Gastroesophageal sphincter (tissue), 4 donors: ENCODE measurements at regions not wholly inside any gene's neighbourhood (a gene's known extent, or its start where the extent isn't known, plus 50 kb on each side); places are given as distances from the start of the nearest gene placed in this dataset.

Experiments used
- ATAC-seq: fragments of 150-250 bp; one replicate; pipeline ENCODE4 v1.9.1; 2016; ENCODE audit warnings: mild to moderate bottlenecking, moderate library complexity
- H3K27ac ChIP-seq, 4 donors: fragments of 200-600 bp; sonication (generic) in 3 of 4; 1 replicate in 3 of 4; 2 replicates in 1 of 4; pipeline ENCODE4 v1.5.1; 2016 to 2019
- H3K27me3 ChIP-seq: fragments of 200-600 bp; sonication (generic); one replicate; pipeline ENCODE4 v1.5.1; 2019
- H3K36me3 ChIP-seq, 2 donors: fragments of 200-600 bp; sonication (generic); one replicate each; pipeline ENCODE4 v1.5.1; 2019; ENCODE audit warnings: control low read depth in 1 of 2
- H3K4me1 ChIP-seq, 3 donors: fragments of 200-600 bp; sonication (generic); 1 replicate in 2 of 3; 2 replicates in 1 of 3; pipeline ENCODE4 v1.5.1; 2016 to 2019; ENCODE audit warnings: control low read depth in 2 of 3
- H3K4me3 ChIP-seq, 2 donors: fragments of 200-600 bp; sonication (generic); one replicate each; pipeline ENCODE4 v1.5.1; 2019; ENCODE audit warnings: mild to moderate bottlenecking in 1 of 2, moderate library complexity in 1 of 2
- H3K9me3 ChIP-seq, 3 donors: fragments of 200-600 bp; sonication (generic); one replicate each; pipeline ENCODE4 v1.5.1; 2017 to 2019; ENCODE audit warnings: control low read depth in 2 of 3
- CTCF ChIP-seq, 4 experiments: fragments of 200-600 bp in 2 of 4; fragments of 450-650 bp in 2 of 4; sonication (generic) in 1 of 4; IDR thresholded peaks; one replicate each; pipeline ENCODE4 v1.5.1; 2017 to 2019; ENCODE audit warnings: antibody characterized with exemption in 4 of 4, mild to moderate bottlenecking in 2 of 4, moderate library complexity in 2 of 4
- EP300 ChIP-seq: sonication (generic); formaldehyde crosslinking; IDR thresholded peaks from one replicate; pipeline ENCODE4 v1.6.1; 2017; ENCODE audit warnings: antibody characterized with exemption, mild to moderate bottlenecking
- POLR2A ChIP-seq, 2 donors: fragments of 450-650 bp; IDR thresholded peaks; one replicate each; pipeline ENCODE4 v1.6.1; 2017; ENCODE audit warnings: antibody characterized with exemption in 2 of 2, mild to moderate bottlenecking in 2 of 2, moderate library complexity in 1 of 2
- POLR2AphosphoS5 ChIP-seq: sonication (generic); formaldehyde crosslinking; IDR thresholded peaks from one replicate; pipeline ENCODE4 v1.6.1; 2017; ENCODE audit warnings: antibody characterized with exemption
- WGBS, 2 donors: methylation state at CpG; one replicate each; pipeline ENCODE4 v1.1.5; 2018; ENCODE audit warnings: low coverage in 1 of 2; 5-methylcytosine and 5-hydroxymethylcytosine counted together

- ATAC-seq, result no peak
- Histone ChIP-seq H3K9me3 (peaks cover 0 to 14% (median 0%) of the 10 kb centered on the region in 3 donors), H3K4me3 (no peak overlapping the region), H3K36me3 (no peaks in the 10 kb centered on the region), H3K27ac (no peak overlapping the region), H3K27me3 (no peaks in the 10 kb centered on the region), H3K4me1 (no peaks in the 10 kb centered on the region)
- no peak for TF ChIP-seq EP300
- no peak for TF ChIP-seq POLR2A (IDR thresholded peaks at IDR 0.05)
- TF ChIP-seq CTCF (IDR thresholded peaks at IDR 0.05), result no peak
- no peak for TF ChIP-seq POLR2AphosphoS5
- WGBS, 2 donors, result 100% methylated on average over 1 of the region's 1 CpG
Observed at GRCh38 chr12:77210724-77211123, 145.4 kb upstream of the E2F7 start.

- no peaks in the 10 kb centered on the region for H3K4me1 ChIP-seq
- no peak for ATAC-seq
Observed at GRCh38 chr12:77204083-77204482, 138.7 kb upstream of the E2F7 start.

GRCh38 chr12:77202457-77203060, 137.2 kb upstream of the E2F7 start:
- 72 to 87% methylated on average over 2 of the region's 2 CpGs for WGBS, 2 donors
- no peaks in the 10 kb centered on the region for H3K27me3 ChIP-seq
- H3K27ac ChIP-seq, result no peak overlapping the region
- no peaks in the 10 kb centered on the region for H3K36me3 ChIP-seq
- no peaks in the 10 kb centered on the region for H3K4me1 ChIP-seq
- no peak overlapping the region for H3K4me3 ChIP-seq
- H3K9me3 ChIP-seq, result peaks cover 0 to 9% (median 0%) of the 10 kb centered on the region in 3 donors
- ATAC-seq, result no peak
- TF ChIP-seq POLR2A (IDR thresholded peaks at IDR 0.05) (no peak), CTCF (IDR thresholded peaks at IDR 0.05) (no peak), EP300 (no peak), POLR2AphosphoS5 (no peak)

More at GRCh38 chr12:77204083-77204482, 138.7 kb upstream of the E2F7 start:
- Histone ChIP-seq H3K27ac (no peak overlapping the region), H3K4me3 (no peak overlapping the region), H3K9me3 (no peaks in the 10 kb centered on the region), H3K36me3 (no peaks in the 10 kb centered on the region), H3K27me3 (no peaks in the 10 kb centered on the region)
- 56 to 74% methylated on average over 3 of the region's 3 CpGs for WGBS, 2 donors
- no peak for TF ChIP-seq POLR2A (IDR thresholded peaks at IDR 0.05)
- no peak for TF ChIP-seq CTCF (IDR thresholded peaks at IDR 0.05)
- no peak for TF ChIP-seq POLR2AphosphoS5
- no peak for TF ChIP-seq EP300

GRCh38 chr12:77189901-77190416, 124.6 kb upstream of the E2F7 start:
- H3K27ac ChIP-seq, result no peak overlapping the region

More at GRCh38 chr12:77189901-77190416, 124.6 kb upstream of the E2F7 start:
- Histone ChIP-seq H3K36me3 (no peaks in the 10 kb centered on the region), H3K27me3 (no peaks in the 10 kb centered on the region), H3K4me3 (no peak overlapping the region), H3K9me3 (no peaks in the 10 kb centered on the region), H3K4me1 (no peaks in the 10 kb centered on the region)
- ATAC-seq, result no peak
- WGBS, 2 donors, result 79 to 94% methylated on average over 3 of the region's 3 CpGs
- no peak for TF ChIP-seq POLR2AphosphoS5
- no peak for TF ChIP-seq POLR2A (IDR thresholded peaks at IDR 0.05)
- TF ChIP-seq EP300, result no peak
- no peak for TF ChIP-seq CTCF (IDR thresholded peaks at IDR 0.05)
